Caco-2 (cell line): ENCODE measurements at regions not wholly inside any gene's neighbourhood (a gene's known extent, or its start where the extent isn't known, plus 50 kb on each side); places are given as distances from the start of the nearest gene placed in this dataset.

Source experiments
- BruUV-seq: library from RNA; stranded (reverse); fragments of 400-500 nt; replicated peaks from 2 replicates; lab custom pipeline; 2021; lab: Mats Ljungman, UMichigan
- CTCF ChIA-PET: fragments of 300-600 bp; sonication (Branson Sonifier 250); formaldehyde crosslinking; loops from one replicate; lab custom pipeline; 2022; ENCODE audit warnings: antibody characterized with exemption; lab: Charles Lee
- POLR2A ChIA-PET: fragments of 300-600 bp; sonication (Branson Sonifier 250); formaldehyde crosslinking; loops from one replicate; lab custom pipeline; 2022; ENCODE audit warnings: antibody characterized with exemption; lab: Charles Lee
- DNase-seq, 2 experiments: peaks; one replicate each; pipeline versions ENCODE4 v3.0.0 to v3.0.0-alpha.2; 2020 to 2022
- H3K27me3 ChIP-seq: replicated peaks from 2 replicates; pipeline ENCODE4 v1.6.0; 2011; ENCODE audit warnings: low read length; ENCODE audit not compliant: control insufficient read depth, insufficient read depth
- H3K36me3 ChIP-seq: 2 replicates; pipeline ENCODE4 v1.5.1; 2011; ENCODE audit warnings: low read length; ENCODE audit not compliant: control insufficient read depth, insufficient read depth
- H3K4me1 ChIP-seq: fragments of 250-450 bp; sonication (Bioruptor Pico); 2 replicates; pipeline ENCODE4 v1.5.1; 2020; ENCODE audit warnings: mild to moderate bottlenecking
- H3K4me3 ChIP-seq: 2 replicates; pipeline ENCODE4 v1.5.1; 2011; ENCODE audit warnings: low read depth, mild to moderate bottlenecking, control low read depth, low read length
- H3K9me3 ChIP-seq: fragments of 250-450 bp; sonication (Bioruptor Pico); 2 replicates; pipeline ENCODE4 v1.5.1; 2020; ENCODE audit warnings: mild to moderate bottlenecking, moderate library complexity
- H3K27ac Mint-ChIP-seq: one replicate; pipeline ENCODE4 v1.8.0; 2022; ENCODE audit warnings: mixed read lengths; ENCODE audit not compliant: unreplicated experiment
- H3K27me3 Mint-ChIP-seq: one replicate; pipeline ENCODE4 v1.8.0; 2022; ENCODE audit warnings: mixed read lengths; ENCODE audit not compliant: insufficient read depth, unreplicated experiment
- H3K36me3 Mint-ChIP-seq: one replicate; pipeline ENCODE4 v1.8.0; 2022; ENCODE audit warnings: mild to moderate bottlenecking, mixed read lengths; ENCODE audit not compliant: insufficient read depth, unreplicated experiment
- H3K4me1 Mint-ChIP-seq: one replicate; pipeline ENCODE4 v1.8.0; 2022; ENCODE audit warnings: low read depth, mixed read lengths; ENCODE audit not compliant: unreplicated experiment
- H3K4me3 Mint-ChIP-seq: one replicate; pipeline ENCODE4 v1.8.0; 2022; ENCODE audit warnings: mild to moderate bottlenecking, moderate library complexity, mixed read lengths; ENCODE audit not compliant: unreplicated experiment
- H3K9me3 Mint-ChIP-seq: one replicate; pipeline ENCODE4 v1.8.0; 2022; ENCODE audit warnings: mixed read lengths; ENCODE audit not compliant: unreplicated experiment
- CTCF ChIP-seq, 2 experiments: fragments of 200-600 bp in 1 of 2; IDR thresholded peaks; 1 replicate in 1 of 2; 2 replicates in 1 of 2; pipeline versions ENCODE4 v1.5.1 to v1.8.0; 2011 to 2022; ENCODE audit warnings: antibody characterized with exemption in 1 of 2, control low read depth in 1 of 2, inconsistent platforms in 1 of 2, low read depth in 1 of 2, low read length in 1 of 2, mild to moderate bottlenecking in 1 of 2, moderate library complexity in 1 of 2; ENCODE audit not compliant: insufficient read depth in 1 of 2, severe bottlenecking in 1 of 2, unreplicated experiment in 1 of 2
- intact Hi-C: fragments of 100-400 bp; cut with micrococcal nuclease; formaldehyde crosslinking; loops from one replicate; pipeline ENCODE4 v1.10.0; 2022; ENCODE audit not compliant: unreplicated experiment

- DNase-seq: no peak
- Mint-ChIP-seq H3K27ac (no peak overlapping the region), H3K27me3 (no peaks in the 10 kb centered on the region), H3K9me3 (peaks cover 11% of the 10 kb centered on the region), H3K36me3 (no peaks in the 10 kb centered on the region), H3K4me3 (no peak overlapping the region), H3K4me1 (no peaks in the 10 kb centered on the region)
- no peak for TF ChIP-seq CTCF (IDR thresholded peaks at IDR 0.05; ENCODE audit: insufficient read depth in 1 of 2, low read depth in 1 of 2, low read length in 1 of 2, severe bottlenecking in 1 of 2, unreplicated experiment in 1 of 2)
- intact Hi-C loops: no loop called here
- POLR2A ChIA-PET: no interaction called here
- CTCF ChIA-PET: no interaction called here
- BruUV-seq: no TSS peak
- Histone ChIP-seq H3K4me1 (no peaks in the 10 kb centered on the region), H3K9me3 (peaks cover 2% of the 10 kb centered on the region; the same call in 1 of the 2 replicates), H3K4me3 (no peak overlapping the region), H3K27me3 (no peaks in the 10 kb centered on the region), H3K36me3 (no peaks in the 10 kb centered on the region)
These were observed 514.8 kb downstream of the MRPL39 start for GRCh38 chr21:25092441-25093011.

- no peak overlapping the region for H3K4me3 Mint-ChIP-seq
- TF ChIP-seq CTCF (IDR thresholded peaks at IDR 0.05; ENCODE audit: insufficient read depth in 1 of 2, low read depth in 1 of 2, low read length in 1 of 2, severe bottlenecking in 1 of 2, unreplicated experiment in 1 of 2): no peak
- DNase-seq: no peak
- H3K4me1 ChIP-seq: no peaks in the 10 kb centered on the region
- H3K27me3 ChIP-seq: no peaks in the 10 kb centered on the region
- no peaks in the 10 kb centered on the region for H3K9me3 ChIP-seq
- ChIA-PET CTCF (no interaction called here), POLR2A (no interaction called here)
- H3K4me3 ChIP-seq: no peak overlapping the region
- H3K9me3 Mint-ChIP-seq: no peaks in the 10 kb centered on the region
- peaks cover 5% of the 10 kb centered on the region for H3K27me3 Mint-ChIP-seq
- H3K36me3 ChIP-seq: no peaks in the 10 kb centered on the region
- intact Hi-C loops: no loop called here
- no peak overlapping the region for H3K27ac Mint-ChIP-seq
- H3K4me1 Mint-ChIP-seq: no peaks in the 10 kb centered on the region
- no TSS peak for BruUV-seq
- no peaks in the 10 kb centered on the region for H3K36me3 Mint-ChIP-seq
These were observed 526.2 kb downstream of the MRPL39 start for GRCh38 chr21:25081096-25081495.

- Mint-ChIP-seq H3K36me3 (no peaks in the 10 kb centered on the region), H3K27me3 (peaks cover 5% of the 10 kb centered on the region), H3K4me3 (no peak overlapping the region), H3K27ac (no peak overlapping the region), H3K9me3 (no peaks in the 10 kb centered on the region), H3K4me1 (no peaks in the 10 kb centered on the region)
- no peak for TF ChIP-seq CTCF (IDR thresholded peaks at IDR 0.05; ENCODE audit: insufficient read depth in 1 of 2, low read depth in 1 of 2, low read length in 1 of 2, severe bottlenecking in 1 of 2, unreplicated experiment in 1 of 2)
- intact Hi-C loops: no loop called here
- ChIA-PET CTCF (no interaction called here), POLR2A (no interaction called here)
- no TSS peak for BruUV-seq
- Histone ChIP-seq H3K4me1 (no peaks in the 10 kb centered on the region), H3K27me3 (no peaks in the 10 kb centered on the region), H3K36me3 (no peaks in the 10 kb centered on the region), H3K4me3 (no peak overlapping the region), H3K9me3 (no peaks in the 10 kb centered on the region)
- no peak for DNase-seq
These were observed 526.6 kb downstream of the MRPL39 start for GRCh38 chr21:25080661-25081060.
